Activated T-helper 2 cell treated with anti-CD3 and anti-CD28 coated beads, Interferon-gamma antibody, Interleukin-2, Interleukin-4, amounts not matched to agents 10 μg/mL and 5 μg/mL and 100 μg/mL, durations not matched to agents 14 hours and 24 hours and 36 hours (primary cell): ENCODE measurements at regions not wholly inside any gene's neighbourhood (a gene's known extent, or its start where the extent isn't known, plus 50 kb on each side); places are given as distances from the start of the nearest gene placed in this dataset.

ENCODE experiments used
- DNase-seq: peaks from one replicate; pipeline ENCODE4 v3.0.0; 2021; ENCODE audit warnings: low spot score
- H3K27ac Mint-ChIP-seq: one replicate; pipeline ENCODE4 v1.8.0; 2021; ENCODE audit warnings: mixed read lengths
- H3K27me3 Mint-ChIP-seq: one replicate; pipeline ENCODE4 v1.8.0; 2021; ENCODE audit warnings: low read depth, mixed read lengths
- H3K36me3 Mint-ChIP-seq: one replicate; pipeline ENCODE4 v1.8.0; 2021; ENCODE audit warnings: low read depth, mixed read lengths
- H3K4me1 Mint-ChIP-seq: one replicate; pipeline ENCODE4 v1.8.0; 2021; ENCODE audit warnings: low read depth, mixed read lengths
- H3K4me3 Mint-ChIP-seq: one replicate; pipeline ENCODE4 v1.8.0; 2021; ENCODE audit warnings: low read depth, mild to moderate bottlenecking, moderate library complexity, mixed read lengths
- H3K9me3 Mint-ChIP-seq: one replicate; pipeline ENCODE4 v1.8.0; 2021; ENCODE audit warnings: mixed read lengths
- intact Hi-C: fragments of 100-400 bp; cut with micrococcal nuclease; formaldehyde crosslinking; loops from one replicate; pipeline ENCODE4 v1.15.1; 2023

- no peak overlapping the region for H3K4me3 Mint-ChIP-seq
- intact Hi-C loops, result no loop called here
- H3K9me3 Mint-ChIP-seq, result peaks cover 50% of the 10 kb centered on the region
- no peaks in the 10 kb centered on the region for H3K36me3 Mint-ChIP-seq
- H3K27ac Mint-ChIP-seq, result no peak overlapping the region
- no peaks in the 10 kb centered on the region for H3K27me3 Mint-ChIP-seq
- no peak for DNase-seq
- H3K4me1 Mint-ChIP-seq, result no peaks in the 10 kb centered on the region
Observed at GRCh38 chr11:25159341-25159740, 662.5 kb downstream of the LUZP2 start.

GRCh38 chr11:25163421-25163820, 666.6 kb downstream of the LUZP2 start:
- DNase-seq, result no peak
- H3K27me3 Mint-ChIP-seq, result no peaks in the 10 kb centered on the region
- intact Hi-C loops, result no loop called here
- no peak overlapping the region for H3K4me3 Mint-ChIP-seq
- no peak overlapping the region for H3K27ac Mint-ChIP-seq
- H3K9me3 Mint-ChIP-seq, result peaks cover 43% of the 10 kb centered on the region
- H3K36me3 Mint-ChIP-seq, result no peaks in the 10 kb centered on the region
- no peaks in the 10 kb centered on the region for H3K4me1 Mint-ChIP-seq

- intact Hi-C loops, result no loop called here
- H3K36me3 Mint-ChIP-seq, result no peaks in the 10 kb centered on the region
- peaks cover 42% of the 10 kb centered on the region for H3K9me3 Mint-ChIP-seq
- H3K27ac Mint-ChIP-seq, result no peak overlapping the region
- no peaks in the 10 kb centered on the region for H3K27me3 Mint-ChIP-seq
- no peak overlapping the region for H3K4me3 Mint-ChIP-seq
- no peaks in the 10 kb centered on the region for H3K4me1 Mint-ChIP-seq
- DNase-seq, result no peak
Observed at GRCh38 chr11:25180187-25180586, 683.3 kb downstream of the LUZP2 start.

- Mint-ChIP-seq H3K27ac (no peak overlapping the region), H3K36me3 (no peaks in the 10 kb centered on the region), H3K4me3 (no peak overlapping the region), H3K9me3 (peaks cover 23% of the 10 kb centered on the region), H3K4me1 (no peaks in the 10 kb centered on the region), H3K27me3 (no peaks in the 10 kb centered on the region)
- intact Hi-C loops, result no loop called here
- DNase-seq, result no peak
Observed at GRCh38 chr11:25183411-25183810, 686.6 kb downstream of the LUZP2 start.

GRCh38 chr11:25197515-25197914, 700.7 kb downstream of the LUZP2 start:
- intact Hi-C loops, result no loop called here
- Mint-ChIP-seq H3K4me1 (no peaks in the 10 kb centered on the region), H3K36me3 (no peaks in the 10 kb centered on the region), H3K27me3 (no peaks in the 10 kb centered on the region), H3K27ac (no peak overlapping the region), H3K4me3 (no peak overlapping the region), H3K9me3 (peaks cover 39% of the 10 kb centered on the region)
- no peak for DNase-seq

- Mint-ChIP-seq H3K4me3 (no peak overlapping the region), H3K27me3 (no peaks in the 10 kb centered on the region), H3K27ac (no peak overlapping the region), H3K9me3 (peaks cover 48% of the 10 kb centered on the region), H3K36me3 (no peaks in the 10 kb centered on the region), H3K4me1 (no peaks in the 10 kb centered on the region)
- intact Hi-C loops, result no loop called here
- DNase-seq, result no peak
Observed at GRCh38 chr11:25198704-25199103, 701.9 kb downstream of the LUZP2 start.

GRCh38 chr11:25200925-25201324, 704.1 kb downstream of the LUZP2 start:
- Mint-ChIP-seq H3K27me3 (no peaks in the 10 kb centered on the region), H3K4me3 (no peak overlapping the region), H3K36me3 (no peaks in the 10 kb centered on the region), H3K27ac (no peak overlapping the region), H3K4me1 (no peaks in the 10 kb centered on the region), H3K9me3 (peaks cover 54% of the 10 kb centered on the region)
- no peak for DNase-seq
- intact Hi-C loops, result no loop called here

- Mint-ChIP-seq H3K36me3 (no peaks in the 10 kb centered on the region), H3K4me3 (no peak overlapping the region), H3K27me3 (no peaks in the 10 kb centered on the region), H3K4me1 (no peaks in the 10 kb centered on the region), H3K27ac (no peak overlapping the region), H3K9me3 (peaks cover 60% of the 10 kb centered on the region)
- no peak for DNase-seq
- intact Hi-C loops, result no loop called here
Observed at GRCh38 chr11:25206762-25207161, 709.9 kb downstream of the LUZP2 start.

GRCh38 chr11:25211635-25212254, 714.9 kb downstream of the LUZP2 start:
- H3K4me3 Mint-ChIP-seq, result no peak overlapping the region
- peaks cover 56% of the 10 kb centered on the region for H3K9me3 Mint-ChIP-seq
- H3K27ac Mint-ChIP-seq, result no peak overlapping the region
- no peaks in the 10 kb centered on the region for H3K4me1 Mint-ChIP-seq
- no peaks in the 10 kb centered on the region for H3K27me3 Mint-ChIP-seq
- no peaks in the 10 kb centered on the region for H3K36me3 Mint-ChIP-seq
- intact Hi-C loops, result no loop called here
- no peak for DNase-seq

GRCh38 chr11:25214535-25215176, 717.8 kb downstream of the LUZP2 start:
- H3K27me3 Mint-ChIP-seq, result no peaks in the 10 kb centered on the region
- intact Hi-C loops, result no loop called here
- no peaks in the 10 kb centered on the region for H3K36me3 Mint-ChIP-seq
- no peak overlapping the region for H3K27ac Mint-ChIP-seq
- no peak for DNase-seq
- H3K9me3 Mint-ChIP-seq, result peaks cover 46% of the 10 kb centered on the region
- no peak overlapping the region for H3K4me3 Mint-ChIP-seq
- no peaks in the 10 kb centered on the region for H3K4me1 Mint-ChIP-seq

GRCh38 chr11:25218036-25218435, 721.2 kb downstream of the LUZP2 start:
- intact Hi-C loops, result no loop called here
- Mint-ChIP-seq H3K4me1 (no peaks in the 10 kb centered on the region), H3K27me3 (no peaks in the 10 kb centered on the region), H3K9me3 (peaks cover 39% of the 10 kb centered on the region), H3K4me3 (no peak overlapping the region), H3K36me3 (no peaks in the 10 kb centered on the region), H3K27ac (no peak overlapping the region)
- no peak for DNase-seq

- intact Hi-C loops, result no loop called here
- Mint-ChIP-seq H3K36me3 (no peaks in the 10 kb centered on the region), H3K4me1 (no peaks in the 10 kb centered on the region), H3K27ac (no peak overlapping the region), H3K4me3 (no peak overlapping the region), H3K27me3 (no peaks in the 10 kb centered on the region), H3K9me3 (peaks cover 44% of the 10 kb centered on the region)
- DNase-seq, result no peak
Observed at GRCh38 chr11:25225078-25225477, 728.2 kb downstream of the LUZP2 start.

- no peak for DNase-seq
- H3K27me3 Mint-ChIP-seq, result no peaks in the 10 kb centered on the region
- no peaks in the 10 kb centered on the region for H3K4me1 Mint-ChIP-seq
- H3K36me3 Mint-ChIP-seq, result no peaks in the 10 kb centered on the region
- intact Hi-C loops, result no loop called here
- H3K4me3 Mint-ChIP-seq, result no peak overlapping the region
- no peak overlapping the region for H3K27ac Mint-ChIP-seq
- H3K9me3 Mint-ChIP-seq, result peaks cover 39% of the 10 kb centered on the region
Observed at GRCh38 chr11:25242928-25243327, 746.1 kb downstream of the LUZP2 start.
